ENCODE measurements at regions not wholly inside any gene's neighbourhood (a gene's known extent, or its start where the extent isn't known, plus 50 kb on each side); places are given as distances from the start of the nearest gene placed in this dataset.

DNA sequence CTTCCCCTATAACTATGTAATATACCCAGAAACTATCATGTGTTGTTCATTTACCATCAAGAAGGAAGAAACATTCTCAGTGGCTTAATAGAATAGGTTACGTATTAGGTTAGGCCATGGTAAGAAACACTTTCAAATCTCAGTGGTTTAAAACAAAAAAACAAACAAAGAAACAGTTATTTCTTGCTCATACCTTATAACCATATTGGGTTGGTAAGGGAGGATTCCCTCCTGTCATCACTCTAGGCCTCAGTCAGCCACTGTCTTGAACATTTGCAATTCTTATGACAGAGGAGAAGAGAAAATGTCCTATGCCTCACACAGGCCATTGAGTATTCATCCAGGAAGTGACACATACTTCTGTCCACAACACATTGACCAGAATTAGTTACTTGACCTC, 727.7 kb upstream of the NECTIN3 start:
- no peak overlapping the region for H3K4me3 Mint-ChIP-seq
- TF ChIP-seq, protein P1, sequence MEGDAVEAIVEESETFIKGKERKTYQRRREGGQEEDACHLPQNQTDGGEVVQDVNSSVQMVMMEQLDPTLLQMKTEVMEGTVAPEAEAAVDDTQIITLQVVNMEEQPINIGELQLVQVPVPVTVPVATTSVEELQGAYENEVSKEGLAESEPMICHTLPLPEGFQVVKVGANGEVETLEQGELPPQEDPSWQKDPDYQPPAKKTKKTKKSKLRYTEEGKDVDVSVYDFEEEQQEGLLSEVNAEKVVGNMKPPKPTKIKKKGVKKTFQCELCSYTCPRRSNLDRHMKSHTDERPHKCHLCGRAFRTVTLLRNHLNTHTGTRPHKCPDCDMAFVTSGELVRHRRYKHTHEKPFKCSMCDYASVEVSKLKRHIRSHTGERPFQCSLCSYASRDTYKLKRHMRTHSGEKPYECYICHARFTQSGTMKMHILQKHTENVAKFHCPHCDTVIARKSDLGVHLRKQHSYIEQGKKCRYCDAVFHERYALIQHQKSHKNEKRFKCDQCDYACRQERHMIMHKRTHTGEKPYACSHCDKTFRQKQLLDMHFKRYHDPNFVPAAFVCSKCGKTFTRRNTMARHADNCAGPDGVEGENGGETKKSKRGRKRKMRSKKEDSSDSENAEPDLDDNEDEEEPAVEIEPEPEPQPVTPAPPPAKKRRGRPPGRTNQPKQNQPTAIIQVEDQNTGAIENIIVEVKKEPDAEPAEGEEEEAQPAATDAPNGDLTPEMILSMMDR (conservative IDR thresholded peaks at IDR 0.05), result no peak
- no peak for DNase-seq (ENCODE audit: extremely low spot score, unreplicated experiment)
- no peaks in the 10 kb centered on the region for H3K27me3 Mint-ChIP-seq
- H3K9me3 Mint-ChIP-seq, result no peaks in the 10 kb centered on the region
- no peaks in the 10 kb centered on the region for H3K36me3 Mint-ChIP-seq
- H3K27ac Mint-ChIP-seq, result peak overlapping the region; percentile 60
- peaks cover 9% of the 10 kb centered on the region for H3K4me1 Mint-ChIP-seq (ENCODE audit: unreplicated experiment)

DNA sequence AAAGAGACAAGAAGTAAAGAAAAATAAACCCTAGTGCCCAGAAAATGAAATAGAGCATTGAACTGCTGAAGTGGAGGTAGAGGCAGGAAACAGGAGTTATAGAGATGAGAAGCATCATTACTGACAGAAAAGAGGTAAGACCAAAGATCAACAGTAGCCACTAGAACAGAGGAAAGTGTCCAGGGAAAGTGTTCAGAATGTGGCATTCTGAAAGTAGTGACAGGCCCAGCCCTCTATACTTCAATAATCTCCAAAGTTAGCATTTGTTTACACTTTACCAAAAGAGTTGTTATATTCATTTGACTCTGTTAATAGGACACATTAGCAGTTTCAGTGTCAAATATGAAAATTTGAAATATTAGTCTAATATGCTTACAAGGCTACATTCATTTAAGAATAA, 727.1 kb upstream of the NECTIN3 start:
- Mint-ChIP-seq H3K27ac (peak overlapping the region; percentile 60), H3K36me3 (no peaks in the 10 kb centered on the region), H3K4me3 (no peak overlapping the region), H3K9me3 (no peaks in the 10 kb centered on the region), H3K27me3 (no peaks in the 10 kb centered on the region), H3K4me1 (ENCODE audit: unreplicated experiment) (peaks cover 9% of the 10 kb centered on the region)
- TF ChIP-seq, protein P1 (conservative IDR thresholded peaks at IDR 0.05), result no peak
- no peak for DNase-seq (ENCODE audit: extremely low spot score, unreplicated experiment)

DNA sequence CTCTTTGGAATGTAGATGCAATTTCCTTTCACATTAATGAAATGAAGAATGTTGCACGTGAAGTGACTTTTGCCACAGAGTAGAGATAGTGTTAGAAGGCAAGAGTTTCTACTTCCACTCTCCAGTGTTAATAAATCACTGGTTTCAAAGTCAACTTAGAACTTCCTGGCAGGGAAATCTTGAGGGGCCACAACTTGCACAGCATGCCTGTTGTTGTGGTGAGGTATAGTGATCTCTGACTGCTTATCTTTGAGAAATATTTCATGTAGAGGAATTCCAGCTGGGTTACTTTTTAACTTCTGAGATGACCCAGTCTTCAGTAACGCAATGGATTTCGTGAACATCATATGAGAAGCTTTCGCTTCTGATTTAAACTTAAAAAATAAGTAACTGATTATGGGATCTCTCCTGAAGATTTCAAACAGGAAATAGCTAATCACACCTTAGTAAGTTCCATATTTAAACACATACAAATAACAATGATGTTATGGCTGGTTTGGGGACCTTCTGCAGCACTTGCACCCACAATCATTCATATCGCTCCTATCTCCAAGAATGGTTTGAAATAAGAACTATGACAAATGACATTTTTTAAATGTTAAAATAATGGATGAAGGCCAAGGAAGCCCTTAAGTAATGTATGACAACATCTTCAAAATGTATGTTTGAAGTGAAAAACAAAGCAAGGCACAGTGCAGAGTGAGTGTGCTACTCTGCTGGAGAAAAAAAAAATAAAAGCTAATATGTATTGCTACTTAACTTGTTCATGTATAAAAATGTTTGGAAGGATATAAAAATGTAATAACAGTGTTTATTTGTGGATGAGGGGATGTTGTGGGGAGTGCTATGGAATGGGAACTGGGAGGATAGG, 726.5 kb upstream of the NECTIN3 start:
- Mint-ChIP-seq H3K27me3 (no peaks in the 10 kb centered on the region), H3K9me3 (no peaks in the 10 kb centered on the region), H3K4me1 (ENCODE audit: unreplicated experiment) (peaks cover 9% of the 10 kb centered on the region), H3K4me3 (no peak overlapping the region), H3K36me3 (no peaks in the 10 kb centered on the region), H3K27ac (peak overlapping the region; percentile 60)
- TF ChIP-seq, protein P1 (conservative IDR thresholded peaks at IDR 0.05), result no peak
- DNase-seq (ENCODE audit: extremely low spot score, unreplicated experiment), result no peak

DNA sequence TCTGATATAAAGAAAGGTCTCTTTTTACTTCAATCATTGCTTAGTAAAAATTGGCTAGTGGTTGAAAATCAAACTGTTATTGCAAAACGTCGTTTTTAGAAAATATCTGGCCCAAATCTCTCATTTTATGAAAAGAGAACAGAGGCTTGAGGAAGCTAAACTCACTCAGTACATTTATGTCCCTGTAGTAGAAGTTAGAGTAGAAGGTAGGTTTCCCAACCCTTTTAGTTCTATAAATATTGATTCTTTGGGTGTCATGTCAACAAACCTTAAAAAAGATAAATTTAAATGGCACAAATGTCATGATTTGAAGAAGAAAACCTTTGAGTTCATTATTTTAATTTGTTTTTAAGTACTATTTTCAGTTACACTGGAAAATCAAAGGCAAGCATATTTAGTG, 722.3 kb upstream of the NECTIN3 start:
- no peaks in the 10 kb centered on the region for H3K36me3 Mint-ChIP-seq
- DNase-seq (ENCODE audit: extremely low spot score, unreplicated experiment), result no peak
- H3K4me1 Mint-ChIP-seq (ENCODE audit: unreplicated experiment), result peaks cover 13% of the 10 kb centered on the region
- H3K27ac Mint-ChIP-seq, result no peak overlapping the region
- no peaks in the 10 kb centered on the region for H3K27me3 Mint-ChIP-seq
- no peaks in the 10 kb centered on the region for H3K9me3 Mint-ChIP-seq
- H3K4me3 Mint-ChIP-seq, result no peak overlapping the region
- TF ChIP-seq, protein P1 (conservative IDR thresholded peaks at IDR 0.05), result no peak

DNA sequence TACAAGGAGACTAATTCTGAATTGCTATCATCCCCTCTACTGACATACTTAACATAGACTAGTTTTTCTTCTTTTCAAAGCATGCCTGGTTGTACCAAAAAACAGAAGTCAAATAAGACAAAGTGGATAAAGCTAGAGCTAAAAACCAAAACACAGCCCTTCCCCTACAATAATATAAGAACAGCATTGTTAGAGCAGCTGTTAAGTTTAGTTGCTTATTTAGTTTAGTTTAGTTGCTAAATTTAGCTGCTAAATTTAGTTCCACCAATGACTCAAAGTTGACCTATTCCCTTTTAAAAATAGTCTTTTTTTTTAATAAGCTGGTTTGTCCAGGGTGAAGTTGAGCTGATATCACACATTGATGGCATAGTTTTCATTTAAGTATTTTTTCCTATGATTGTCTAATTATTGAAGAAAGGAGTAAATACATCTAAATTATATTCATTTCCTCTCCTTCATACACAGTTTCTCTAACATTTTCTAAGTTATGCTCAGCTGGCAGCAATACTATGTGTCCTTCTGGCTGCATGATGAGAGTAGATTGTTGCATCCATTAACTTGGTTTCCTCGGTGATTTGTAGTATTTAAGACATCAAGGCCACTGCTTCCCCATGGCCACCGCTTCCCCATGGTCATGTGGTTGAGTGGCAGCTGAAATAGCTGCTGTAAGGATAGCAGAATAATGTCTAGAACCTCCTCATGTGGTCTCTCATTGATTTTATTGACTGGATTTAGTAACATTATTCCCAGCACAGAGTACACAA, 718.6 kb upstream of the NECTIN3 start:
- no peaks in the 10 kb centered on the region for H3K36me3 Mint-ChIP-seq
- no peak for DNase-seq (ENCODE audit: extremely low spot score, unreplicated experiment)
- TF ChIP-seq, protein P1 (conservative IDR thresholded peaks at IDR 0.05), result no peak
- peaks cover 4% of the 10 kb centered on the region for H3K4me1 Mint-ChIP-seq (ENCODE audit: unreplicated experiment)
- H3K9me3 Mint-ChIP-seq, result no peaks in the 10 kb centered on the region
- H3K27me3 Mint-ChIP-seq, result no peaks in the 10 kb centered on the region
- no peak overlapping the region for H3K27ac Mint-ChIP-seq
- no peak overlapping the region for H3K4me3 Mint-ChIP-seq
